Vagina (tissue), 2 donors: ENCODE measurements at regions not wholly inside any gene's neighbourhood (a gene's known extent, or its start where the extent isn't known, plus 50 kb on each side); places are given as distances from the start of the nearest gene placed in this dataset.

Source experiments
- DNase-seq, 2 donors: peaks; one replicate each; pipeline ENCODE4 v3.0.0-alpha.2; 2017; ENCODE audit errors: extremely low spot score in 2 of 2
- H3K27ac ChIP-seq: fragments of 200-600 bp; sonication (generic); one replicate; pipeline ENCODE4 v1.5.1; 2019
- H3K27me3 ChIP-seq: fragments of 200-600 bp; sonication (generic); one replicate; pipeline ENCODE4 v1.5.1; 2019
- H3K36me3 ChIP-seq, 2 donors: fragments of 200-600 bp; sonication (generic); one replicate each; pipeline ENCODE4 v1.5.1; 2017 to 2019
- H3K4me1 ChIP-seq: fragments of 200-600 bp; sonication (generic); one replicate; pipeline ENCODE4 v1.5.1; 2019
- H3K4me3 ChIP-seq, 2 donors: fragments of 200-600 bp; sonication (generic); 1 replicate in 1 of 2; 2 replicates in 1 of 2; pipeline ENCODE4 v1.5.1; 2016 to 2019
- H3K9me3 ChIP-seq: fragments of 200-600 bp; sonication (generic); one replicate; pipeline ENCODE4 v1.5.1; 2019
- CTCF ChIP-seq, 3 experiments: fragments of 450-650 bp in 2 of 3; fragments of 200-600 bp in 1 of 3; sonication (generic) in 1 of 3; IDR thresholded peaks; one replicate each; pipeline ENCODE4 v1.5.1; 2017 to 2019; ENCODE audit warnings: antibody characterized with exemption in 3 of 3, mild to moderate bottlenecking in 2 of 3, moderate library complexity in 2 of 3
- POLR2A ChIP-seq, 2 donors: fragments of 450-650 bp; IDR thresholded peaks; one replicate each; pipeline ENCODE4 v1.6.1; 2017; ENCODE audit warnings: antibody characterized with exemption in 2 of 2, mild to moderate bottlenecking in 2 of 2, moderate library complexity in 2 of 2
- POLR2AphosphoS5 ChIP-seq, 2 donors: sonication (generic); formaldehyde crosslinking; IDR thresholded peaks; one replicate each; pipeline ENCODE4 v1.9.0; 2017; ENCODE audit warnings: antibody characterized with exemption in 2 of 2, mild to moderate bottlenecking in 2 of 2, low read depth in 1 of 2; ENCODE audit not compliant: insufficient read depth in 1 of 2
- intact Hi-C: fragments of 100-400 bp; cut with DNase I; formaldehyde crosslinking; loops from one replicate; pipeline ENCODE4 v1.15.1; 2023

- H3K4me1 ChIP-seq: no peaks in the 10 kb centered on the region
- TF ChIP-seq POLR2A (IDR thresholded peaks at IDR 0.05) (no peak), CTCF (IDR thresholded peaks at IDR 0.05) (no peak), POLR2AphosphoS5 (IDR thresholded peaks at IDR 0.05; ENCODE audit: insufficient read depth in 1 of 2, low read depth in 1 of 2) (no peak)
- intact Hi-C loops: no loop called here
- no peak for DNase-seq
- no peaks in the 10 kb centered on the region for H3K36me3 ChIP-seq
- no peak overlapping the region for H3K27ac ChIP-seq
- H3K27me3 ChIP-seq: no peaks in the 10 kb centered on the region
- no peaks in the 10 kb centered on the region for H3K9me3 ChIP-seq
- H3K4me3 ChIP-seq: no peak overlapping the region
Observed at GRCh38 chr9:82820186-82820585, 242.8 kb downstream of the RASEF start.

GRCh38 chr9:82829818-82830217 is 233.1 kb downstream of the RASEF start:
- no peak for DNase-seq
- Histone ChIP-seq H3K4me1 (no peaks in the 10 kb centered on the region), H3K9me3 (no peaks in the 10 kb centered on the region), H3K36me3 (no peaks in the 10 kb centered on the region), H3K27ac (no peak overlapping the region), H3K27me3 (no peaks in the 10 kb centered on the region), H3K4me3 (no peak overlapping the region)
- intact Hi-C loops: no loop called here
- no peak for TF ChIP-seq POLR2AphosphoS5 (IDR thresholded peaks at IDR 0.05; ENCODE audit: insufficient read depth in 1 of 2, low read depth in 1 of 2)
- no peak for TF ChIP-seq CTCF (IDR thresholded peaks at IDR 0.05)
- TF ChIP-seq POLR2A (IDR thresholded peaks at IDR 0.05): no peak

- TF ChIP-seq POLR2AphosphoS5 (IDR thresholded peaks at IDR 0.05; ENCODE audit: insufficient read depth in 1 of 2, low read depth in 1 of 2): no peak
- TF ChIP-seq CTCF (IDR thresholded peaks at IDR 0.05): no peak
- no peak for TF ChIP-seq POLR2A (IDR thresholded peaks at IDR 0.05)
- Histone ChIP-seq H3K4me3 (no peak overlapping the region), H3K9me3 (no peaks in the 10 kb centered on the region), H3K36me3 (no peaks in the 10 kb centered on the region), H3K27me3 (no peaks in the 10 kb centered on the region), H3K27ac (no peak overlapping the region), H3K4me1 (no peaks in the 10 kb centered on the region)
- intact Hi-C loops: no loop called here
- DNase-seq: no peak
Observed at GRCh38 chr9:82865524-82865923, 197.4 kb downstream of the RASEF start.

GRCh38 chr9:82880336-82881050 is 182.4 kb downstream of the RASEF start:
- H3K27me3 ChIP-seq: no peaks in the 10 kb centered on the region
- intact Hi-C loops: no loop called here
- DNase-seq: no peak
- H3K4me1 ChIP-seq: no peaks in the 10 kb centered on the region
- H3K9me3 ChIP-seq: no peaks in the 10 kb centered on the region
- no peak overlapping the region for H3K4me3 ChIP-seq
- no peaks in the 10 kb centered on the region for H3K36me3 ChIP-seq
- TF ChIP-seq CTCF (IDR thresholded peaks at IDR 0.05) (no peak), POLR2AphosphoS5 (IDR thresholded peaks at IDR 0.05; ENCODE audit: insufficient read depth in 1 of 2, low read depth in 1 of 2) (no peak)
- no peak overlapping the region for H3K27ac ChIP-seq

GRCh38 chr9:82882138-82882537 is 180.8 kb downstream of the RASEF start:
- no peaks in the 10 kb centered on the region for H3K4me1 ChIP-seq
- H3K36me3 ChIP-seq: no peaks in the 10 kb centered on the region
- no peaks in the 10 kb centered on the region for H3K9me3 ChIP-seq
- intact Hi-C loops: no loop called here
- no peak overlapping the region for H3K27ac ChIP-seq
- no peak for TF ChIP-seq CTCF (IDR thresholded peaks at IDR 0.05)
- no peak for TF ChIP-seq POLR2A (IDR thresholded peaks at IDR 0.05)
- TF ChIP-seq POLR2AphosphoS5 (IDR thresholded peaks at IDR 0.05; ENCODE audit: insufficient read depth in 1 of 2, low read depth in 1 of 2): no peak
- no peaks in the 10 kb centered on the region for H3K27me3 ChIP-seq
- no peak overlapping the region for H3K4me3 ChIP-seq
- DNase-seq: no peak
